ENCODE measurements at regions not wholly inside any gene's neighbourhood (a gene's known extent, or its start where the extent isn't known, plus 50 kb on each side); places are given as distances from the start of the nearest gene placed in this dataset.

DNA sequence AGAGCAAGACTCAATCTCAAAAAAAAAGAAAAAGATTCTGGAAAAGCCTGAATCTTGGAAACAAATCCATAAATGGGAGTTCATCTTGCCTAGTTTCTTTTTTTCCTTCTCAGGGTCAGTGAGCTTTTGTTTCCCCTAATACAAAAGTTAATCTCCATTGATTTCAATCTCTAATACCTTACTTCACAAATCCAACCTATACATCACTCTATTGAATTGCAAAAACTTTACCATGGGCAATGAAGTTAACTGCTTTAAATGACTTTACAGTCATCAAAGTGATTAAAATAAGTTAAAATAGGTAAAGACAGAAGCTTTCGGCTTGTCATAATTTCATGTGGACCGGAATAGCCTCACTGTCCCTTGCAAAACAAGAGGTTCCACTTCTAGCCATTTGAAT, 1012.7 kb upstream of the SEL1L start:
- DNase-seq (ENCODE audit: extremely low spot score in 2 of 2) = no peak
- H3K4me1 ChIP-seq = no peaks in the 10 kb centered on the region
- no peaks in the 10 kb centered on the region for H3K27me3 ChIP-seq
- no peaks in the 10 kb centered on the region for H3K36me3 ChIP-seq
- H3K27ac ChIP-seq = no peak overlapping the region
- intact Hi-C loops (cut with DNase I) = no loop called here
- no peak overlapping the region for H3K4me3 ChIP-seq
- H3K9me3 ChIP-seq = no peaks in the 10 kb centered on the region
- TF ChIP-seq POLR2A (IDR thresholded peaks at IDR 0.05) (no peak), POLR2AphosphoS5 (IDR thresholded peaks at IDR 0.05; ENCODE audit: insufficient read depth in 1 of 2, low read depth in 1 of 2) (no peak)
- TF ChIP-seq, protein P1, sequence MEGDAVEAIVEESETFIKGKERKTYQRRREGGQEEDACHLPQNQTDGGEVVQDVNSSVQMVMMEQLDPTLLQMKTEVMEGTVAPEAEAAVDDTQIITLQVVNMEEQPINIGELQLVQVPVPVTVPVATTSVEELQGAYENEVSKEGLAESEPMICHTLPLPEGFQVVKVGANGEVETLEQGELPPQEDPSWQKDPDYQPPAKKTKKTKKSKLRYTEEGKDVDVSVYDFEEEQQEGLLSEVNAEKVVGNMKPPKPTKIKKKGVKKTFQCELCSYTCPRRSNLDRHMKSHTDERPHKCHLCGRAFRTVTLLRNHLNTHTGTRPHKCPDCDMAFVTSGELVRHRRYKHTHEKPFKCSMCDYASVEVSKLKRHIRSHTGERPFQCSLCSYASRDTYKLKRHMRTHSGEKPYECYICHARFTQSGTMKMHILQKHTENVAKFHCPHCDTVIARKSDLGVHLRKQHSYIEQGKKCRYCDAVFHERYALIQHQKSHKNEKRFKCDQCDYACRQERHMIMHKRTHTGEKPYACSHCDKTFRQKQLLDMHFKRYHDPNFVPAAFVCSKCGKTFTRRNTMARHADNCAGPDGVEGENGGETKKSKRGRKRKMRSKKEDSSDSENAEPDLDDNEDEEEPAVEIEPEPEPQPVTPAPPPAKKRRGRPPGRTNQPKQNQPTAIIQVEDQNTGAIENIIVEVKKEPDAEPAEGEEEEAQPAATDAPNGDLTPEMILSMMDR (IDR thresholded peaks at IDR 0.05) = no peak

DNA sequence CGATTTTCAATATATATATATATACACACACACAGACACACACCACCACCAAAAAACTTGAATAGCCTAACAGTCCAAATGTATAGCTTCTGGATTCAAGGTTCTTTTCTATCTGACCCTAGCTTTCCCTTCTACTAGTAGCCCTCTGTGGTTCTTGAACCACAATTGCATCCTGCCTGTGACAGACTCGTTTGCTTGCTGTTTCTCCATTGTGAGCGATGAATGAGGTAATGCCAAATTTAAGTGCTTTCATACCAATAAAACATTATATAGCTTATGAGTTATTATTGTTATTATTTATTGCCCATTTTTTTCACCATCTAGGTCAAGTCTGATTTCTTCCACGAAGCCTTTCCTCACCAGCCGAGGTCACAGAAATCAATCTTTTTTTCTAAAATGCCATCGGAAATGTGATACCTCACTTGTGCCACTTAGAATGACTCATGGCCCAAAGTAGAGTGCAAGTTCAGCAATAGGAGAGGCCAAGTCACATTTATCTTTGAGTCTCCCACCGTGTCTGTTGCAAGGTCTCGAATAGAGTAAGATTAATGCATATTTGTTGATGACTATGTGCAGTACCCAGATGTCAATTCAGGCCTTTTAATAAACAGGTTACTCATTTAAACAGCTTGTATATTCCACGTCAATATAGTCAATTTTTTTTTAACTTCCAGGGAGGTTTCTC, 1015.8 kb upstream of the SEL1L start:
- no peak overlapping the region for H3K27ac ChIP-seq
- intact Hi-C loops (cut with DNase I) = no loop called here
- TF ChIP-seq POLR2A (IDR thresholded peaks at IDR 0.05) (no peak), POLR2AphosphoS5 (IDR thresholded peaks at IDR 0.05; ENCODE audit: insufficient read depth in 1 of 2, low read depth in 1 of 2) (no peak)
- TF ChIP-seq, protein P1 (IDR thresholded peaks at IDR 0.05) = no peak
- DNase-seq (ENCODE audit: extremely low spot score in 2 of 2) = no peak
- H3K4me3 ChIP-seq = no peak overlapping the region
- no peaks in the 10 kb centered on the region for H3K36me3 ChIP-seq
- H3K4me1 ChIP-seq = no peaks in the 10 kb centered on the region
- H3K27me3 ChIP-seq = no peaks in the 10 kb centered on the region
- no peaks in the 10 kb centered on the region for H3K9me3 ChIP-seq

DNA sequence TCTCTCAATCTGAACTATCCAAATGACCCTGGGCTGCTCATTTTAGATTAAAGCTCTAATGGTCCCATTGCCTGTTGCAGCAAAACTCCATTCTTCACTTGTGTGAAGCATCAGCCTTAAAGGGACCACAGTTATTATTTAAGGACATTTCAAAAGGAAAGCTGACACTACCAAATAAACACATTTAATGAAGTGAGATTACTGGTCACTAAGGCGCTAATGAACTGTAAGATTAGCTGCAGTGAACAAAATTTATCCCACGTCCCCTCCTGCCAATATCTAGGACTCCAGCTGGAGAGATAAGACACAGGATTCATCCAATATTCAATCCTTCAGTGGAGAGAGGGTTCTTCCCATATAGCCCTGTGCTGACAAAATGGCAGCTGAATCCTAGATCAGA, 1029.2 kb upstream of the SEL1L start:
- no peaks in the 10 kb centered on the region for H3K27me3 ChIP-seq
- H3K9me3 ChIP-seq = no peaks in the 10 kb centered on the region
- no peaks in the 10 kb centered on the region for H3K4me1 ChIP-seq
- TF ChIP-seq POLR2AphosphoS5 (IDR thresholded peaks at IDR 0.05; ENCODE audit: insufficient read depth in 1 of 2, low read depth in 1 of 2) = no peak
- TF ChIP-seq, protein P1 (IDR thresholded peaks at IDR 0.05) = no peak
- no peak for TF ChIP-seq POLR2A (IDR thresholded peaks at IDR 0.05)
- no peak for DNase-seq (ENCODE audit: extremely low spot score in 2 of 2)
- no peak overlapping the region for H3K4me3 ChIP-seq
- H3K36me3 ChIP-seq = no peaks in the 10 kb centered on the region
- intact Hi-C loops (cut with DNase I) = no loop called here
- H3K27ac ChIP-seq = no peak overlapping the region

DNA sequence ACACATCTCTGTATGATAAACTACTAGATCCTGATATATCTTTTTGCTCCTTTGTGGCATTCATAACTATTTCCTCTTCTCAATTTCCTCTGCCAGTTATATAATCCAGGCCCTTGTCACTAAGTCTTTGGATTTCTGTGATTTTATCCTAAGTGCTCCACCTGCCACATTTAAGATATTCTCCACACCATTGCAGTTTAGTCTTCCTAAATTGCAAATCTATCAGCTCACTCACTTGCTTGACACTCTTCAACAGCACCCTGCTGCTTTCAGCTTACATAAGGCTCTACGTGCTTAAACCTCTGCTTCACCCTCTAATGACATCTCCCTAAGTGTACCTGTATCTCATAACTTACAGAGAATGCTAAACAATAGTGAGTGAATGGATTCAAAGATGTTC, 1032.2 kb upstream of the SEL1L start:
- Histone ChIP-seq H3K36me3 (no peaks in the 10 kb centered on the region), H3K27me3 (no peaks in the 10 kb centered on the region), H3K4me1 (no peaks in the 10 kb centered on the region), H3K9me3 (no peaks in the 10 kb centered on the region), H3K4me3 (no peak overlapping the region), H3K27ac (no peak overlapping the region)
- intact Hi-C loops (cut with DNase I) = no loop called here
- no peak for TF ChIP-seq POLR2AphosphoS5 (IDR thresholded peaks at IDR 0.05; ENCODE audit: insufficient read depth in 1 of 2, low read depth in 1 of 2)
- TF ChIP-seq, protein P1 (IDR thresholded peaks at IDR 0.05) = no peak
- TF ChIP-seq POLR2A (IDR thresholded peaks at IDR 0.05) = no peak
- no peak for DNase-seq (ENCODE audit: extremely low spot score in 2 of 2)

DNA sequence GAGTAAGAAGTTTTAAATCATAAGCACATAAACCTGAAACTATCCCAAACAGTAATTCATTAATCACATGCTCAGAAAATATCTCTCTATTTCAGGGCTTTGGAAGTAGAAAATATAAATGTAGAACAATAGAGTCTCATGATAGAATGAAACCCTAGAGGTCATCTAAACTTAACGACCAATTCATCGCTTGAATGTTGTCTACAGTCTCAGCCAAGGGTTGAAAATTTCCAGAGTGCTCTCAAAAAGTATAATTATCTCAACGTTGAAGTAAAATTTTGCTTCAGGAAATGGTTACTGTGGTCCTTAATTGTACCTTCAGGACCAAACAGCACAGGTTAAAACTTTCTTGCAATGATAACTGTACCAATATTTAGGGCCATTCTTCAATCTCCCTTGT, 1053.6 kb upstream of the SEL1L start:
- H3K4me3 ChIP-seq = no peak overlapping the region
- intact Hi-C loops (cut with DNase I) = no loop called here
- no peak for DNase-seq (ENCODE audit: extremely low spot score in 2 of 2)
- H3K36me3 ChIP-seq = no peaks in the 10 kb centered on the region
- H3K27ac ChIP-seq = no peak overlapping the region
- H3K27me3 ChIP-seq = no peaks in the 10 kb centered on the region
- no peaks in the 10 kb centered on the region for H3K9me3 ChIP-seq
- H3K4me1 ChIP-seq = no peaks in the 10 kb centered on the region
- TF ChIP-seq POLR2A (IDR thresholded peaks at IDR 0.05) = no peak
- TF ChIP-seq, protein P1 (IDR thresholded peaks at IDR 0.05) = no peak
- no peak for TF ChIP-seq POLR2AphosphoS5 (IDR thresholded peaks at IDR 0.05; ENCODE audit: insufficient read depth in 1 of 2, low read depth in 1 of 2)

All from vagina (tissue), 2 donors.